ENCODE measurements at regions not wholly inside any gene's neighbourhood (a gene's known extent, or its start where the extent isn't known, plus 50 kb on each side); places are given as distances from the start of the nearest gene placed in this dataset.

- DNase-seq (no peak), ATAC-seq (ENCODE audit: low FRiP score) (peak; percentile 15)
- Histone ChIP-seq H3K4me1 (ENCODE audit: control insufficient read depth in 1 of 2, insufficient read depth in 2 of 2, low read length in 2 of 2) (peaks cover 1 to 5% of the 10 kb centered on the region in 2 donors), H3K27me3 (ENCODE audit: control insufficient read depth in 1 of 2, insufficient read depth in 2 of 2, low read length in 1 of 2) (no peaks in the 10 kb centered on the region), H3K9me3 (ENCODE audit: control insufficient read depth, low read length) (no peaks in the 10 kb centered on the region), H3K27ac (ENCODE audit: low read depth in 1 of 2, low read length in 2 of 2) (no peak overlapping the region), H3K4me3 (ENCODE audit: low read length in 2 of 2) (no peak overlapping the region), H3K36me3 (ENCODE audit: control insufficient read depth in 1 of 2, insufficient read depth in 2 of 2, low read length in 1 of 2) (no peaks in the 10 kb centered on the region)
- WGBS, 2 donors: 8 to 26% methylated on average over 1 of the region's 1 CpG
- intact Hi-C loops (cut with DNase I): loop anchor here in 1 of 2 donors (10.0 kb wide), 3 partner anchors 442 to 822 kb away; partner anchors contain the start of gene BARHL2
These were observed 137.4 kb downstream of the ZNF326 start for GRCh38 chr1:90132306-90132705.

- Histone ChIP-seq H3K27ac (ENCODE audit: low read depth in 1 of 2, low read length in 2 of 2) (no peak overlapping the region), H3K9me3 (ENCODE audit: control insufficient read depth, low read length) (no peaks in the 10 kb centered on the region), H3K27me3 (ENCODE audit: control insufficient read depth in 1 of 2, insufficient read depth in 2 of 2, low read length in 1 of 2) (no peaks in the 10 kb centered on the region), H3K4me3 (ENCODE audit: low read length in 2 of 2) (no peak overlapping the region), H3K36me3 (ENCODE audit: control insufficient read depth in 1 of 2, insufficient read depth in 2 of 2, low read length in 1 of 2) (no peaks in the 10 kb centered on the region), H3K4me1 (ENCODE audit: control insufficient read depth in 1 of 2, insufficient read depth in 2 of 2, low read length in 2 of 2) (no peaks in the 10 kb centered on the region)
- 87 to 88% methylated on average over 1 of the region's 1 CpG for WGBS, 2 donors
- DNase-seq: no peak
- no peak for ATAC-seq (ENCODE audit: low FRiP score)
- intact Hi-C loops (cut with DNase I): no loop called here
These were observed 132.5 kb downstream of the ZNF326 start for GRCh38 chr1:90127288-90127953.

DNA sequence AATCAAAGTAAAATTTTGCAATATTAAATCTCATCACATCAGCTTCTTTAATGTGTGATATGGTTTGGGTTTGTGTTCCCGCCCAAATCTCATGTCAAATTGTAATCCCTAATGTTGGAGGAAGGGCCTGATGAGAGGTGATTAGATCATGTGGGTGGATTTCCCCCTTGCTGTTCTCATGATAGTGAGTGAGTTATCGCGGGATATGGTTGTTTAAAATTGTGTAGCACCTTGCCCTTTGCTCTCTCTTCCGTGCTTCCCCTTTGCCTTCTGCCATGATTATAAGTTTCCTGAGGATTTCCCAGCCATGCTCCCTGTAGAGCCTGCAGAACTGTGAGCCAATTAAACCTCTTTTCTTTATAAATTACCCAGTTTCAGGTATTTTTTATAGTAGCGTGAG is 131.9 kb downstream of the ZNF326 start:
- Histone ChIP-seq H3K9me3 (ENCODE audit: control insufficient read depth, low read length) (no peaks in the 10 kb centered on the region), H3K4me3 (ENCODE audit: low read length in 2 of 2) (no peak overlapping the region), H3K36me3 (ENCODE audit: control insufficient read depth in 1 of 2, insufficient read depth in 2 of 2, low read length in 1 of 2) (no peaks in the 10 kb centered on the region), H3K27me3 (ENCODE audit: control insufficient read depth in 1 of 2, insufficient read depth in 2 of 2, low read length in 1 of 2) (no peaks in the 10 kb centered on the region), H3K4me1 (ENCODE audit: control insufficient read depth in 1 of 2, insufficient read depth in 2 of 2, low read length in 2 of 2) (no peaks in the 10 kb centered on the region), H3K27ac (ENCODE audit: low read depth in 1 of 2, low read length in 2 of 2) (no peak overlapping the region)
- WGBS, 2 donors: 93% methylated on average over 5 of the region's 5 CpGs
- intact Hi-C loops (cut with DNase I): no loop called here
- DNase-seq (no peak), ATAC-seq (ENCODE audit: low FRiP score) (no peak)

GRCh38 chr1:90122654-90123340 is 127.9 kb downstream of the ZNF326 start:
- whole genome bisulfite sequencing, 2 donors: 49 to 72% methylated on average over 4 of the region's 4 CpGs
- Histone ChIP-seq H3K4me1 (ENCODE audit: control insufficient read depth in 1 of 2, insufficient read depth in 2 of 2, low read length in 2 of 2) (no peaks in the 10 kb centered on the region), H3K4me3 (ENCODE audit: low read length in 2 of 2) (no peak overlapping the region), H3K36me3 (ENCODE audit: control insufficient read depth in 1 of 2, insufficient read depth in 2 of 2, low read length in 1 of 2) (no peaks in the 10 kb centered on the region), H3K27me3 (ENCODE audit: control insufficient read depth in 1 of 2, insufficient read depth in 2 of 2, low read length in 1 of 2) (no peaks in the 10 kb centered on the region), H3K27ac (ENCODE audit: low read depth in 1 of 2, low read length in 2 of 2) (no peak overlapping the region), H3K9me3 (ENCODE audit: control insufficient read depth, low read length) (peaks cover 2% of the 10 kb centered on the region)
- intact Hi-C loops (cut with DNase I): no loop called here
- DNase-seq (no peak), ATAC-seq (ENCODE audit: low FRiP score) (no peak)

GRCh38 chr1:90114521-90115141 is 119.7 kb downstream of the ZNF326 start:
- ATAC-seq (ENCODE audit: low FRiP score) (no peak), DNase-seq (no peak)
- Histone ChIP-seq H3K27ac (ENCODE audit: low read depth in 1 of 2, low read length in 2 of 2) (no peak overlapping the region), H3K27me3 (ENCODE audit: control insufficient read depth in 1 of 2, insufficient read depth in 2 of 2, low read length in 1 of 2) (no peaks in the 10 kb centered on the region), H3K4me3 (ENCODE audit: low read length in 2 of 2) (no peak overlapping the region), H3K4me1 (ENCODE audit: control insufficient read depth in 1 of 2, insufficient read depth in 2 of 2, low read length in 2 of 2) (no peaks in the 10 kb centered on the region), H3K9me3 (ENCODE audit: control insufficient read depth, low read length) (no peaks in the 10 kb centered on the region), H3K36me3 (ENCODE audit: control insufficient read depth in 1 of 2, insufficient read depth in 2 of 2, low read length in 1 of 2) (no peaks in the 10 kb centered on the region)
- intact Hi-C loops (cut with DNase I): loop anchor here (5.0 kb wide), 2 partner anchors 848 to 1053 kb away; no protein-coding TSS in a partner anchor
- WGBS, 2 donors: 15 to 18% methylated on average over 3 of the region's 3 CpGs

DNA sequence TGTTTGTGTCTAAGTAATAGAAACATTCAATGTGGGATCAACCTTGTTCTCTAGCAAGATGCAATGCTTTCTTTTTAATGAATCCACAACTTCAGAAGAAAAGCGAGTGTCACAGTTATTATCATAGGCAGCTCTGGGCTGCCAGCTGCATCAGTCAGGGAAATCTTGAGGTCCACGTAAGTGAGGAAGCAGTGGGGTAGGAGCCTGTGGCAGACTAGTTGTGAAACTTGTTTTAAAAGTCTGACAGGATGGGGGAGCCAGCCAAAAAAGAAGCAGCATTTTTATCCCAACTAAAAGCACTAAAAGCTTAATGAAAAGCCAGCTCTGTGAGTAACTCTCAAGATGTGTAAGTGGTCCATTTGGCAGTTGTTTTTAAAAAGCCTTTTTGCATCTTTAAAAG is 113.1 kb downstream of the ZNF326 start:
- H3K27me3 ChIP-seq (ENCODE audit: control insufficient read depth in 1 of 2, insufficient read depth in 2 of 2, low read length in 1 of 2): no peaks in the 10 kb centered on the region
- H3K9me3 ChIP-seq (ENCODE audit: control insufficient read depth, low read length): no peaks in the 10 kb centered on the region
- ATAC-seq (ENCODE audit: low FRiP score): no peak
- WGBS, 2 donors: 36 to 42% methylated on average over 2 of the region's 2 CpGs
- no peaks in the 10 kb centered on the region for H3K36me3 ChIP-seq (ENCODE audit: control insufficient read depth in 1 of 2, insufficient read depth in 2 of 2, low read length in 1 of 2)
- no peaks in the 10 kb centered on the region for H3K4me1 ChIP-seq (ENCODE audit: control insufficient read depth in 1 of 2, insufficient read depth in 2 of 2, low read length in 2 of 2)
- H3K4me3 ChIP-seq (ENCODE audit: low read length in 2 of 2): no peak overlapping the region
- no peak for DNase-seq
- intact Hi-C loops (cut with DNase I): no loop called here
- H3K27ac ChIP-seq (ENCODE audit: low read depth in 1 of 2, low read length in 2 of 2): no peak overlapping the region

DNA sequence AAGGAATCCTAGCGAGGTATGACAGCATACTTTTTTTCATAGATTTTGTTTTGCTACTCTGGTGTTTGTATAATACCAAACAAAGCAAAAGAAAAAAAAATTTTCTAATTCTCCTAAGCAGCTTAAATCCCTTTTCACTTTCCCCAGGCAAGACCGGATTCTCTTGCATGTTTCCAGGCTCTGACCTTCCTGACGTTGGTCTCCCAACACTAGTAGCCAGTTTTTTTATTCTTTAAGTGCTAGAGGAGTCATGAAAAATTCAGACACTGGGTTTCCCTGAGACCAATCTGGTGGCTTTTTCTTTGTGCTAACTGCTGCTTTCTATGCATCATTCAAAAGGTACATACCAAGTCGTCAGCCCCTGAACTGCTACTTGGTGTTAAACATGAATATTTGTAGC is 111.4 kb downstream of the ZNF326 start:
- H3K4me1 ChIP-seq (ENCODE audit: control insufficient read depth in 1 of 2, insufficient read depth in 2 of 2, low read length in 2 of 2): no peaks in the 10 kb centered on the region
- DNase-seq (no peak), ATAC-seq (ENCODE audit: low FRiP score) (no peak)
- intact Hi-C loops (cut with DNase I): no loop called here
- H3K4me3 ChIP-seq (ENCODE audit: low read length in 2 of 2): no peak overlapping the region
- no peaks in the 10 kb centered on the region for H3K27me3 ChIP-seq (ENCODE audit: control insufficient read depth in 1 of 2, insufficient read depth in 2 of 2, low read length in 1 of 2)
- 72 to 80% methylated on average over 4 of the region's 4 CpGs for WGBS, 2 donors
- H3K36me3 ChIP-seq (ENCODE audit: control insufficient read depth in 1 of 2, insufficient read depth in 2 of 2, low read length in 1 of 2): no peaks in the 10 kb centered on the region
- no peaks in the 10 kb centered on the region for H3K9me3 ChIP-seq (ENCODE audit: control insufficient read depth, low read length)
- no peak overlapping the region for H3K27ac ChIP-seq (ENCODE audit: low read depth in 1 of 2, low read length in 2 of 2)

DNA sequence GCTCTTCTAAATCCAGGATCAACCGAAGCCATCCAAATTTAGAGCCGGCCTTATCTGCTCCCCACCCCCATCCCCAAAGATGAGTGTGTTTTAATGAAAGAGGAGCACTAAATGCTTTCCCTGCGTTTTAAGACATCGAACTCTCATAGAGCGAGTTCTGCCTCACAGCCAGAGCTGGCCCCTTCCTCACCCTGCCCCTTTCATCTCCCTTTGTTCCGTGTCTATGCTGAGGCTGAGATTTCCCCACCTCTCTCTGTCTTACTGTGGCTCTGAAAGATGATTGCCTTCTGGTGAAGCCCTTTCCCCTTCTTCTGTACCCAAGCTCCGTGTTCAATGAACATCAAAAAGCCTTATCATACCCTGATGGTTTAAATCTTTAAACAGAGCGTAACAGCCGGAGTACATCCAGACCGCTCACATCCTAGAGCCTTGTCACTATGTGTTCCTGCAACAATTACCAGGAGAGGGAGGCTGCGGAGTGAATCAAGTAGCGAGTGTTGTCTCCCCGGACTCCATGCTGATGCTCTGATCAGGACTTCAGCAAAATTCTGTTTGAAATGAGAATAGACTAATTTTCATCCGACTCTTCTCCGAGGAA is 110.1 kb downstream of the ZNF326 start:
- H3K4me1 ChIP-seq (ENCODE audit: control insufficient read depth in 1 of 2, insufficient read depth in 2 of 2, low read length in 2 of 2): no peaks in the 10 kb centered on the region
- ATAC-seq (ENCODE audit: low FRiP score) (no peak), DNase-seq (no peak)
- H3K27me3 ChIP-seq (ENCODE audit: control insufficient read depth in 1 of 2, insufficient read depth in 2 of 2, low read length in 1 of 2): no peaks in the 10 kb centered on the region
- 85 to 89% methylated on average over 15 of the region's 15 CpGs for WGBS, 2 donors
- H3K36me3 ChIP-seq (ENCODE audit: control insufficient read depth in 1 of 2, insufficient read depth in 2 of 2, low read length in 1 of 2): no peaks in the 10 kb centered on the region
- H3K9me3 ChIP-seq (ENCODE audit: control insufficient read depth, low read length): no peaks in the 10 kb centered on the region
- intact Hi-C loops (cut with DNase I): no loop called here
- no peak overlapping the region for H3K27ac ChIP-seq (ENCODE audit: low read depth in 1 of 2, low read length in 2 of 2)
- H3K4me3 ChIP-seq (ENCODE audit: low read length in 2 of 2): no peak overlapping the region

Data from aorta (tissue), 5 donors.